Dermis microvascular lymphatic vessel endothelial cell (primary cell): ENCODE measurements at regions not wholly inside any gene's neighbourhood (a gene's known extent, or its start where the extent isn't known, plus 50 kb on each side); places are given as distances from the start of the nearest gene placed in this dataset.

Experiments
- DNase-seq, 2 donors: peaks; one replicate each; pipeline versions ENCODE4 v3.0.0 to v3.0.0-alpha.2; 2010; ENCODE audit warnings: low read depth in 2 of 2

- no peak for DNase-seq
Observed at GRCh38 chr22:27197618-27198017, 540.2 kb downstream of the MIAT start.

- DNase-seq = no peak
Observed at GRCh38 chr22:27198518-27199035, 541.2 kb downstream of the MIAT start.

DNA sequence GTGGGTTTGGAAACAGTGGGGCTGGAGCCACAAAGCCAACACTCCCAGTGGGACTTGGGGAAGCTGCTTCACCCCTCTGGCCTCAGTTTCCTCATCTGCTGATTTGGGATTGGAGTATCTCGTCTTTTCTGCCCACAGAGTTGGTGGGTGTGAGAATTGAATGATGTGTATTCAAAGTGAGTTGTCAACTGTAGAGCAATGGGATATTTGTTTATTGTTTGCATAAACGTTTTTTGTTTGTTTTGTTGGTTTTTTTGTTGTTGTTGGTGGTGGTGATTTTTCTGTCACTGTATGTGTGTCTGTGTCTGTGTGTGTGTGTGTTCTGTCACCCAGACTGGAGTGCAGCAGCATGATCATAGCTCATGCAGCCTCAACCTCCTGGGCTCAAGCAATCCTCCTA lies 542.0 kb downstream of the MIAT start:
- no peak for DNase-seq

- DNase-seq = no peak
Observed at GRCh38 chr22:27201276-27201675, 543.9 kb downstream of the MIAT start.

GRCh38 chr22:27201741-27202140 lies 544.4 kb downstream of the MIAT start:
- no peak for DNase-seq

GRCh38 chr22:27203276-27203660 lies 545.9 kb downstream of the MIAT start:
- no peak for DNase-seq

GRCh38 chr22:27204280-27204679 lies 546.9 kb downstream of the MIAT start:
- DNase-seq = no peak

- no peak for DNase-seq
Observed at GRCh38 chr22:27204817-27205216, 547.4 kb downstream of the MIAT start.

GRCh38 chr22:27205492-27206373 lies 548.3 kb downstream of the MIAT start:
- no peak for DNase-seq

DNA sequence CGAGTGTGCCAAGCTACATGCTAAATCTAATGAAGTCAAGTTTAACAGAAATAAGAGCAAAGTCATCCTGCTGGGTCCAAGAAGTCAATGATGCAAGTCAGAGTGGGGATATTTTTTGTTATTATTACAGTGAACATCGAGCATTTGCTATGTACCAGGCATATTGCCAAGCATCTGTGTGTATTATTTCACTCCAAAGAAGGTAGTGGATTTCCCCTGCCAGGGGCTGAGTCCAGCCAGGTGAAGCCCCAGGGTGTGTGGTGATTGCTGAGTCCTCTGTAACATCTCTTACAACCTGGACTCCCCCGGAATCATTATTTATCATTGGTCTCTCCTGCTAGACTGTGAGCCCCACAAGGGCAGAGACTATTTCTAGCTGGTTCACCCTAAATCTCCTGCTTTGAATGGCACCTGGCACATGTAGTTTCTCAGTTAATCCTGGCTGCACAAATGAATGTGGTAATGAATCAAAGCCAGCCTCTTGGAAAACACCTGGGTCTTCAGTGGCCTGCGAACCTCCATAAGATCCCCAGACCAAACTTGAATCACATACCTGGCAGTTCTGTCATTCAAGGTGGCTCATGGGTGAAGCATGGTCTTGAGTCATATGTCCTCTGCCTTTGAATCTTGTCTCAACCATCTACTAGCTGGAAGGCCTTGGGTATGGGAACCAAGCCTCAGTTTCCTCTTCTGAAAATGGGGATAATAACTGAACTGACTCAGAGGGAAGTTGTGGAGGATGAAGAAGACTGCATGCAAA lies 549.2 kb downstream of the MIAT start:
- DNase-seq = no peak

DNA sequence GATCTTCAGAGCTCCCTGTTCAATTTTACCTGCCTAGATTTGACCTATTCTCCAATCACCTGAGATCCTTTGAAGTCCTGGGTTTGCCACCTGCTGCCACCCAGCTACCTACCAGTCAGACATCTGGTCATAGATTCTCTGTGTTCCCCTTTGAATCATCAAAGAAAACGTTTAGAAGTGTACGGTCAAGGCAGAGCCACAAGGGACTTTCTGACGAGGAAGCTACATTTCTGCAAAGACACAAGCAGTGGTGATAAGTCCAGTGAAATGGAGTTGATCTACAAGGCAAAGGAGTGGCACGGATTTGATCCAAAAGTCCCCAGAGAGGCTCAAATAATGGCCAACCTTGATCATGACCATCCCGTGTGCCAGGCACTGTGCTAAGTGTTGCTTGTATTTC lies 549.9 kb downstream of the MIAT start:
- DNase-seq = no peak

- DNase-seq = peak in 1 of 2 donors; percentile 9
Observed at GRCh38 chr22:27207907-27208306, 550.5 kb downstream of the MIAT start.

GRCh38 chr22:27210111-27210730 lies 552.8 kb downstream of the MIAT start:
- no peak for DNase-seq

- peak in 1 of 2 donors; percentile 26 for DNase-seq
Observed at GRCh38 chr22:27212102-27212501, 554.7 kb downstream of the MIAT start.

- peak; percentile 59 to 92 for DNase-seq
Observed at GRCh38 chr22:27212617-27213177, 555.3 kb downstream of the MIAT start.

DNA sequence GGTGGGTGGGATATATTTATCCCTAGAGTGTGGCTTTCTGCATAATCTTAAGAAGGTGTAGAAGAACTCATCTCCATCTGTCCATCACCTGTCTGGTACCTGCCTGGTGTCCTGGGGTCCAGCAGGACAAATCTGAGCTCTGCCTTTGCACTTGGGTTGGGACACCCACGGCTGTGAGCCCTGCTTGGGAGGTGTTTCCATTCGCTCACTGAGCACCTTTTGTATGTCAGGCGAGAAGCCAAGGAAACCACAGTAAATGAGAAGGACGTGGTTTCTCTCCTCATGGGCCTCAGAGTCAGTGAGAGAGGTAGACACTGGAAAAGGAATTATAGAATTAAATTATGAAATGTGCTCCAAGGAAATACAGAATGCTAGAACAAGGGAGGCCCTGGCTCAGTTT lies 555.9 kb downstream of the MIAT start:
- DNase-seq = no peak

DNA sequence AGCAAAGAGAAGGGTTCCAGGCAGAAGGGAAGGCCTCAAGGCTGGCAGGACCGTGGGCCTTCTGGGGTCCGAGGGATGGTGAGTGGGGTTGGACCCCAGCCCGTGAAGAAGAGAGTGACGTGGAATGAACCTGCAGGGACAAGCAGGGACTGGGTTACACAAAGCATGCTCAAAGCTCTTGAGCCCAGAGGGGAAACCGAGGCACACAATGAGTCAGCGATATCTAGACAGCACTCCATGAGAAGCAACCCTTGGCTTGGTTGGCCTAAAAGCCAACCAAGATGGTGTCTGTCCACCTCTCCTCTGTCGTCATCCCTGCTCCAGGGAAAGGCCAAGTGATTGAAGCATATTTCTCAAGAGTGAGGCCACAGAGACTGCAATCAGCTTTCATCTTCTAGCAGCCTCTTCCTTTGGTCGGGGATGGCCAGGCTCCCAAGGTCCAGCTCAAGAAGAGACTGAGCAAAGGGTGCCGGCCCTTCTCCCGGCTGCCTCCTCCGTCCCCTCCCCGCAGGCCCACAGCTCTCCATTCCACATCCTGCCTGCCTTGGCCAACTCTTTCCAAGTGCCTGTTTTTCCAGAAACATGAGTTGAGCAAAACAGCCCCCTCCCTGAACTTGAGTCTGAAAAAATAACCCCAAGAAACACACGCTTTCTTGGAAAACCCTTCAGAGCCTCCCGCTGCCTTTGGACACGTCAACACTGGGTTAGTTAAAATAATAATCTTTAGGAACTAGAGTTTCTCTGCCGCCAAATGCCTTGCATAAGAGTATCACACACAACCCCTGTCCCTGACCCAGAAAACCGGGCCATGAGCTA lies 556.6 kb downstream of the MIAT start:
- DNase-seq = no peak

DNA sequence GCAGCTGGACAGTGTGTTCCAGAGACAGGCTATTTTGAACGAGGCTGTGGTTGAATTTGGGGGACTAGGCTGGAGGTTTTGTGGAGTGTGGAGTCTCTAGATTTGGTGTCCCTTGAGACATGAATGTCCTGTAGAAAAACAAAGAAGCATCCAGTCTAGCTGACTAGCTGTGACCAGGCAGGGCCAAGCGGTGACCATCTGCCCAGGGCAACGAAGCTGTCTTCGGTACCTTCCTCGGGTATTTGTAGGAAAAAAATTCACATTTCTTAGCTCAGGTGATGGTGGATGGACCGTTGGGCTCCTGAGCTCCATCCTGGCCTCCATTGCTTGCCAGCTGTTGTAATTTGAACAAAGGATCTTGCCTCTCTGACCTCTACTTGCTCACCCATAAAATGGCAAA lies 557.3 kb downstream of the MIAT start:
- no peak for DNase-seq

DNA sequence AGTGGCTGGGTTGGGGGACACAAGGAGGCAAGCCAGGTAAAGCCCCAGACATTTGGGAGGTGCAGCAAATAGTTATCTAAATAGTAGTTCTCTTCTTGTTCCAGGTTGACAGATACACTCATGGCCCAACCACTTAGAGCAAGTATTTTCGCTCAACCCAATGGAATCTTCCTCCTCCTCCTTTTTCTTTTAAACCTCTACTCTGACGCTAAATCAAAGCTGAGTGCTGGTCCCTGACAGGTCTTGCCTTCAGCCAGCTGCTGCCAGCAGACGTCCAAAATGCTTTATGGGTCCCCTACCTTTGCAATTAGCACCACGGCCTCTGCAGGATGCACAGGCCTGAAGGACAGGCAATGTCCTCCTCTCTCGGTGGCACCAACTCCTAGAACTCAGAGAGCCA lies 558.5 kb downstream of the MIAT start:
- no peak for DNase-seq

- DNase-seq = no peak
Observed at GRCh38 chr22:27216444-27216843, 559.1 kb downstream of the MIAT start.

- no peak for DNase-seq
Observed at GRCh38 chr22:27217154-27217553, 559.8 kb downstream of the MIAT start.
